ENCODE measurements at regions not wholly inside any gene's neighbourhood (a gene's known extent, or its start where the extent isn't known, plus 50 kb on each side); places are given as distances from the start of the nearest gene placed in this dataset.

- TF ChIP-seq CTCF (conservative IDR thresholded peaks at IDR 0.05) (no peak), EZH2 (IDR thresholded peaks at IDR 0.05; ENCODE audit: low read depth) (no peak)
These were observed 1350.4 kb downstream of the AMY1C start for GRCh38 chr1:105100102-105100501.

Data from PC-9 (cell line).